Adipocyte (in vitro differentiated cells): ENCODE measurements at regions not wholly inside any gene's neighbourhood (a gene's known extent, or its start where the extent isn't known, plus 50 kb on each side); places are given as distances from the start of the nearest gene placed in this dataset.

Experiments used
- DNase-seq: peaks from one replicate; pipeline ENCODE4 v3.0.0-alpha.2; 2015; ENCODE audit warnings: low read depth
- H3K27me3 ChIP-seq: replicated peaks from 2 replicates; pipeline ENCODE4 v1.7.0; 2013; ENCODE audit warnings: mild to moderate bottlenecking, low read length, moderate library complexity; ENCODE audit not compliant: control insufficient read depth, insufficient read depth
- H3K36me3 ChIP-seq: 2 replicates; pipeline ENCODE4 v1.7.0; 2013; ENCODE audit warnings: low read length, mild to moderate bottlenecking, moderate library complexity; ENCODE audit not compliant: control insufficient read depth, insufficient read depth, severe bottlenecking
- H3K4me1 ChIP-seq: 2 replicates; pipeline ENCODE4 v1.7.0; 2013; ENCODE audit warnings: mild to moderate bottlenecking, low read length, moderate library complexity; ENCODE audit not compliant: control insufficient read depth, insufficient read depth
- H3K4me3 ChIP-seq: 2 replicates; pipeline ENCODE4 v1.7.0; 2013; ENCODE audit warnings: mild to moderate bottlenecking, low read length, moderate library complexity
- H3K9ac ChIP-seq: 2 replicates; pipeline ENCODE4 v1.7.0; 2013; ENCODE audit warnings: mild to moderate bottlenecking, low read length, moderate library complexity
- H3K9me3 ChIP-seq: 2 replicates; pipeline ENCODE4 v1.7.0; 2013; ENCODE audit warnings: mild to moderate bottlenecking, low read length, moderate library complexity; ENCODE audit not compliant: control insufficient read depth

- H3K36me3 ChIP-seq = no peaks in the 10 kb centered on the region
- H3K4me1 ChIP-seq = no peaks in the 10 kb centered on the region
- H3K4me3 ChIP-seq = no peak overlapping the region
- H3K9ac ChIP-seq = no peak overlapping the region
- H3K9me3 ChIP-seq = no peaks in the 10 kb centered on the region
- no peak for DNase-seq
- peaks cover 34% of the 10 kb centered on the region for H3K27me3 ChIP-seq
Measured at GRCh38 chr20:11246251-11246775, 572.5 kb upstream of the JAG1 start.

DNA sequence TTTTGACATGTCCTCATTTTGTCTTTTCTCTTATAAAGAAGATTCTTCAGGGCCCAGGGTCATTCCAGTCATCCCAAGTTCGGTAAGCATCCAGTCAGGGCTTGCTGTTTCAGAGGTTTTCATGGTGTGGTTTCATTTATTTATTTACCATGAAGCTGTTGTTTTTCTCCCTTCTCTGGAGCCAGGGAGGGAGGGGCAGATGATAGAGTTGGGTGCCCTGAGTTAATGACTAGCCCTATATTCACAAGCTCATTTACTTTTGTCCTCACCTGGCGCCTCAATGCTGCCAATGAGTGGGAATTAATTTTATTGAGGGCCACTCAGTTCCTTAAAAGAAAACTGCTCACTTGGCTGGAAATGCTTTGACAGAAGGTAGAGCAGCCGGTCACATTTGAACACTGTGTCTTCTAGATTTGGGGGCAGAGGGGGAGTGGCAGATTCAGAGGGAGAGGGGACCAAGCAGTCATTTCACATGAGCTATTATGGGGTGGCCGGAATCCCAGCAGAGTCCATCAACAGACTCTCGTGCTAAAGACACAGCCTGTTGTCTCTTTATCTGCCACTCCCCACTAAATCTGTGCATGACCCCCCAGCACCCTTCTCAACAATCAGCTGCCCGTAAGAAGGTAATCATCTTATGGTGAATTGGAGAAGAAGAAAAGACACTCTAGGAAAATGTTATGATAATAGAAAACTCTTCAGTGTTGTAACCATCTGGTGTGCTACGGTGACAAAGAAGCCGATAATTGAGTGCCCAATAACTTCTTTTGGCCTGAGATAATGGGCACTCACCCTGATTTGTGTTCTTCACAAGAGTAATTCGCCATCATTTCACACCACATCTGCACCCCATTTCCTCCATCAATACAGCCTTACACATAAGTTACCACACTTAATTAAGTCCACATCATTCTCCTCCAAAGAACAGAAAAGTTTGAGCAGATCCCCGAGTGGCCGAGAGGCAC, 573.5 kb upstream of the JAG1 start:
- Histone ChIP-seq H3K27me3 (peaks cover 34% of the 10 kb centered on the region), H3K9ac (no peak overlapping the region), H3K4me3 (no peak overlapping the region), H3K36me3 (no peaks in the 10 kb centered on the region), H3K4me1 (no peaks in the 10 kb centered on the region), H3K9me3 (no peaks in the 10 kb centered on the region)
- DNase-seq = no peak

DNA sequence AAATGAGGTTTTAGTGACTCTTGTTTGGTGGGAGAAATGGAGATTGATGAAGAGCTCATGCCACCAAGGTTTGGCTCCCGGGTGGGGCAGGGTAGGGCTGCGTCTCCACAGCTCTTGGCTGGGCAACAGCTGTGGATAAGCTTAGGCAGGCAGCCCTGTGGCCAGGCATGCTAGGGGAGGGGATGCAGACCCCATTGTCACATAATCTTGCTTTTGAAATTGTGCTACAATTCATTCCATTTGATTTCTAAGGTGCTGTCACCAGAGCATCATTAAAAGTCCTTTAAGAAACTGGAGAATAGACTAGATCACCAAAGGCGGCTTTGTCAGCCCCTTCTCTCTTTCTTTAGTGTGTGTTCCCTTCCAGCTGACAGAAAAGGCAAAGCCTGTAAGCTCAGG, 574.2 kb upstream of the JAG1 start:
- Histone ChIP-seq H3K4me1 (no peaks in the 10 kb centered on the region), H3K9me3 (no peaks in the 10 kb centered on the region), H3K36me3 (no peaks in the 10 kb centered on the region), H3K27me3 (peaks cover 34% of the 10 kb centered on the region), H3K9ac (no peak overlapping the region), H3K4me3 (no peak overlapping the region)
- no peak for DNase-seq

DNA sequence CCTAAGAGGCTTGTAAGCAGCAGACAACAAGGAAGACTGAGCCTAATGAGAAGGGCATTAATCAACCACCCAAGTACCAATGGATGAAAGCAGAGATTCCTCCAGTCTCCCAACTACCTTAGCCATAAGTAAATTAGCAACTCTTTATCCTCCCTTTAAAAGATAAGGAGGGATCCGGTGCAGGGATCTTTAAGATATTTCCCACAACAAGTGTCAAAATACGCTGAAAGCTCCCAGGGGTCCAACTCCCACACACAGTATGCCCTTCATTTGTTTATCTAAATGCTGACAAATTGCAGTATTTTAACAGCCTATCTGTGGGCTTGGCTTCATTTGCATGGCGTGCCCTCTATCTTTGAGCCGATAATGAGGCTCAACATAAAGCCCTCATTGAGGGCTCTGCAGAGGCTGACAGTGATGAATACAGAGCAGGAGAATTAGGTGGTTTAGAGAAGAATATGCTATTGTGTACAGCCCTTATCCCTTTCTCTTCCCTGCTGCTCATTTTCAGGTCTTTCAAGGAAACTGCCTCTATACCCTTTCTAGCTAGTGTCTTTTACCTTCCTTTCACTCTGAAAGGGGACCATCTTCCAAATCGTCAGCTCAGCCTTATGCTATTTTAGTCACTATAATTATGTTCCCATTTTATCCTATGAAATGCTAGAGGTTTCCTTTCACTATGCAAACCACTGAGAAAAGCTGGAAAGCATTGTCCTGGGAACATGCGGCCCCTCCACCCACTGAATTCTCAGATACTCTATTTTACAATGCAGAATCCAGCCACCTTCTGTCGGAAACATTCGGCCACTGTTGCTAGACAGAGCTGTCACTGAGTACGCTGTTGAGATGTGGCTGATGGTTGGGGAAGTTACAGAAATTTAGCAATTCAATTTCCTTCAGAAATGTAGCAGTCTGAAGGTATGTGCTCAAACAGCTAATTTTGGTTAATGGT, 575.2 kb upstream of the JAG1 start:
- no peaks in the 10 kb centered on the region for H3K4me1 ChIP-seq
- DNase-seq = no peak
- H3K27me3 ChIP-seq = peaks cover 34% of the 10 kb centered on the region
- no peak overlapping the region for H3K9ac ChIP-seq
- peaks cover 3% of the 10 kb centered on the region for H3K9me3 ChIP-seq
- H3K4me3 ChIP-seq = no peak overlapping the region
- H3K36me3 ChIP-seq = no peaks in the 10 kb centered on the region

DNA sequence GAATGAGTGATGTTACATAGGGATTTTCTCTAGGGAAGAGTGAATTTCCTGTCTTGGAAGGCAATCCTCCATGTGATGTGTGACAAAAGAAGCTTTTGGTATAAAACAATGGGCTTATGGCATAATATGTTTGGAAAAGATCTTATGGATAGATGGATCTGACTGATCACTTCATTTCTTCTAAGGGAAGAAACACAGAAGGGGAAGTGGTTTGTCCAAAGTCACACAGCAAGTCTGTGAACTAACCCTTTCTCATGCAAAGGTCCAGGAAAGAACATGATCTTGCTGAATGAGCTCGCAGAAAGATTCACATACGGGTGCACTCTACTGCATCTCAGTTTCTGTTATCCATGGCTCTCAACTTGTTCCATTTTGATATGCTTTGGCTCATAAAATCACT, 575.9 kb upstream of the JAG1 start:
- DNase-seq = no peak

GRCh38 chr20:11252447-11252846, 578.6 kb upstream of the JAG1 start:
- Histone ChIP-seq H3K9me3 (peaks cover 17% of the 10 kb centered on the region), H3K27me3 (peaks cover 25% of the 10 kb centered on the region), H3K36me3 (no peaks in the 10 kb centered on the region), H3K4me3 (no peak overlapping the region), H3K4me1 (no peaks in the 10 kb centered on the region), H3K9ac (no peak overlapping the region)
- DNase-seq = no peak

More for the DNA sequence above, 575.9 kb upstream of the JAG1 start:
- Histone ChIP-seq H3K27me3 (peaks cover 31% of the 10 kb centered on the region), H3K9me3 (peaks cover 11% of the 10 kb centered on the region), H3K4me1 (no peaks in the 10 kb centered on the region), H3K36me3 (no peaks in the 10 kb centered on the region), H3K4me3 (no peak overlapping the region), H3K9ac (no peak overlapping the region)

DNA sequence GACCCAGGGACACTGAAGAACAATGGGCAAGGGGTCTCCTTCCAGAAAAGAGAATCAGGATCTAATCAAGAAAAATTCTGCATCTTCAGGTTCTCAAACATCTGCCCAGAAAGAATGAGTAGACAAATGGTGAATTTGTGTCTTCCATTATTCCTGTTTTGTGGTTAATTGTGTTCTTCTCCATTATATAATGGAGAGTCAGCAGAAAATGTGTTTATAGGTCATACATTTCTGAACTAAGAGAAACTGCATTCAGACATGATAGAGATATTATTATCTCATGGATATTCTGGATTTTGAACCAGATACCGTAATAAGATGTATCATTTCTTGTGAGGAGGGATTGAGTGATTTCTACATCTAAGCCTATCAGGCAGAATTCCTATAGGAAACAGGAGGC, 581.7 kb upstream of the JAG1 start:
- no peak overlapping the region for H3K4me3 ChIP-seq
- no peaks in the 10 kb centered on the region for H3K4me1 ChIP-seq
- H3K9ac ChIP-seq = no peak overlapping the region
- no peaks in the 10 kb centered on the region for H3K27me3 ChIP-seq
- H3K36me3 ChIP-seq = no peaks in the 10 kb centered on the region
- no peak for DNase-seq
- H3K9me3 ChIP-seq = peaks cover 30% of the 10 kb centered on the region

- Histone ChIP-seq H3K4me3 (no peak overlapping the region), H3K27me3 (no peaks in the 10 kb centered on the region), H3K9me3 (peaks cover 30% of the 10 kb centered on the region), H3K9ac (no peak overlapping the region), H3K4me1 (no peaks in the 10 kb centered on the region), H3K36me3 (no peaks in the 10 kb centered on the region)
- no peak for DNase-seq
Measured at GRCh38 chr20:11255860-11256259, 582.1 kb upstream of the JAG1 start.

GRCh38 chr20:11260611-11261010, 586.8 kb upstream of the JAG1 start:
- H3K27me3 ChIP-seq = no peaks in the 10 kb centered on the region
- H3K36me3 ChIP-seq = no peaks in the 10 kb centered on the region
- H3K9me3 ChIP-seq = peaks cover 14% of the 10 kb centered on the region
- peaks cover 7% of the 10 kb centered on the region for H3K4me1 ChIP-seq
- H3K4me3 ChIP-seq = no peak overlapping the region
- no peak for DNase-seq
- H3K9ac ChIP-seq = no peak overlapping the region

DNA sequence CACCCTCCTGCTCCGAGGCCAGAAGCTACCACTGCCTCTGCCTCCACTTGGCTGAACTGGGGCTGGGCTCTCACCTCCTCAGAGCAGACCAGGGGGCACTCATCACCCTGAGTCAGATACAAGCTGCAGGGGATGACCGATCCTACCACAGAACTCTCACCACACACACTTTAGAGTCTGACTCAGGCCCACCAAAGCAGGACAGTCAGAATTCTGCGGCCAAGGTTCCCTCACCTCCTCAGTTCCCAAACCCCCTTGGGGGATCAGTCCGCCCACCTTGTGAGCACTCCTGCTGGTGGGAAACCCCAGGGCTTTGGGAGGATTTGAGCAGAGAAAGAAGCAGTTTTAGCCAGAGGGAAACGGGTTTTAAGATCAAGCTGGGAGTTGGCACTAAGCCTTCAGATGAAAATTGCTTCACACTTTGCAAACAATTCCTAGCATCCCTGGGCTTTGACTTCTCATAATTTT, 587.8 kb upstream of the JAG1 start:
- H3K4me3 ChIP-seq = no peak overlapping the region
- H3K36me3 ChIP-seq = no peaks in the 10 kb centered on the region
- peak; percentile 61 for DNase-seq
- H3K9ac ChIP-seq = no peak overlapping the region
- H3K4me1 ChIP-seq = peaks cover 7% of the 10 kb centered on the region
- peaks cover 14% of the 10 kb centered on the region for H3K9me3 ChIP-seq
- H3K27me3 ChIP-seq = no peaks in the 10 kb centered on the region

DNA sequence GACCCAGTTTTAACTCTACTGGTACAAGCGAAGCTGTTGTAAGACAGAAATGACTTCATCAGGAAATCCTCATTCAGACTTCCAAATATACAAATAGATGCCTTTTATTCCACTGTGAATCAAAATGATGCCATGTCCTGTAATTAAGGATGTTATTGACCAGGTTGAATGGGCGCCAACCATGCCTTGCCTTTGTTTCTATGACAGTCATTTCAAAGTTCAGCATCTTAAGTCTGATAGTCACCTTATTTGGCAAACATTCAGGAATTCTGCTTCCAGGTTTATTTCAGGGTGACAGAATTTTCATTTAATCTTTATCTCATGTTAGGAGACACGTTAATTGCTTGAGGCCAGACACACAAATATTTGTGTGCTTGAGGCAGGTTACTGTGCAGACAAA, 592.8 kb upstream of the JAG1 start:
- H3K4me3 ChIP-seq = no peak overlapping the region
- no peaks in the 10 kb centered on the region for H3K36me3 ChIP-seq
- no peak overlapping the region for H3K9ac ChIP-seq
- H3K9me3 ChIP-seq = no peaks in the 10 kb centered on the region
- DNase-seq = no peak
- no peaks in the 10 kb centered on the region for H3K27me3 ChIP-seq
- peaks cover 19% of the 10 kb centered on the region for H3K4me1 ChIP-seq
